Left renal pelvis (tissue), 4 donors: ENCODE measurements at regions not wholly inside any gene's neighbourhood (a gene's known extent, or its start where the extent isn't known, plus 50 kb on each side); places are given as distances from the start of the nearest gene placed in this dataset.

Source experiments
- DNase-seq, 4 donors: peaks; one replicate each; pipeline ENCODE4 v3.0.0-alpha.2; 2013; ENCODE audit warnings: low read depth in 4 of 4, low spot score in 3 of 4

- no peak for DNase-seq
Measured at GRCh38 chr5:60343102-60343501, 356.9 kb downstream of the DEPDC1B start.

GRCh38 chr5:60340965-60341471 lies 358.9 kb downstream of the DEPDC1B start:
- no peak for DNase-seq

- no peak for DNase-seq
Measured at GRCh38 chr5:60340326-60340725, 359.6 kb downstream of the DEPDC1B start.

GRCh38 chr5:60339691-60340201 lies 360.2 kb downstream of the DEPDC1B start:
- DNase-seq, result no peak

DNA sequence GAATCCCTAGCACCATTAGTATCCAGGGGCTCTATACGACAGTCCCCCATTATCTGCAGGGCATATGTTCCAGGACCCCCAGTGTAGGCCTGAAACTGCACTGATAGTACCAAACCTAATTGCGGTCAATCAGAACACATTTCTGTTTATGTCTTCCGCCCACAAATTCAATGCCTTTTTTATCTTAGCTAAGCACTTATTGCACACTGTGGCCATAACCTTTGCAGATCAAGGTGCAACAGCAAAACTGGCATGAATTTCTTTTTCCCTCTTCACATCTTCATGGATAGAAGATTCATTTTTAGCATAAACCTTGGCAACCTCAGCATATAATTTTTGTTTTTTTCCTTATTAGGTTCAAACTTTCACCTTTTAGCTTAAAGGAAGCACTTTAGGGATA lies 361.1 kb downstream of the DEPDC1B start:
- DNase-seq, result no peak

DNA sequence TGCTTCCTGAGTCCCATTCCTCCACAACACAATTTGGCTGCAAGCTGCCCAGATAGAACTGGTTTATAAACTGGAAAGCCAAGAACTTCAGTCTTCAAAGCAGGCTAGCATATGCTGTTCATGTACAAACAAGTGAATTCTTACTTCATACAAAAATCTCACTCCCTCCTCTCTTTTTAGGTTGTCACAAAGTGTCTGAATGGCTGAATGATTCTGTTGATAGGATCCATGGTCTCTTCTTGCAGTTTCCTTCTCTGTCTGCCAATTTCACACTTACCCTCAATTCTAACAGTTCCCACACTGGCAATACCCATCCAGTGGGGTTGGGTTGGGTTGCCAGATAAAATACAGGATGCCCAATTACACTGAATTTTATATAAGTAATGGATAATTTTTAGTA lies 363.5 kb downstream of the DEPDC1B start:
- no peak for DNase-seq

DNA sequence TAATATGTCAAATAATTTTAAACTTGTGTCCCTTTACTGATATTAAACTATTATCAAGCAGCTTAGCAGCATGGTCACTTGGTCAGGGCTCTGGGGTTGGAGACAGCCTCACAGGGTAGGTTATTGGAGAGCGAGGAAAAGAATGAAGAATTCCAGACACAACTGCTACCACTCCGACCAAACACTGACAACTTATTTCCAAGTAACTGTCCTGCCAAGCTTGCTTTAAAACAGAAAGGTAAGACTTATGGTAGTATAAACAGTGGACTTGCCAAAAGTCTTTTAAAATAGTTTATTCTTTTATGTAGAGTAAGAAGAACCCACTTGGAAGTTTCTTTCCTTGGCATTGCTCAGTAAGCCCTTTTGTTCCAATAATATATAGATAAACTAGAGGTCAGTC lies 364.1 kb downstream of the DEPDC1B start:
- DNase-seq, result no peak

DNA sequence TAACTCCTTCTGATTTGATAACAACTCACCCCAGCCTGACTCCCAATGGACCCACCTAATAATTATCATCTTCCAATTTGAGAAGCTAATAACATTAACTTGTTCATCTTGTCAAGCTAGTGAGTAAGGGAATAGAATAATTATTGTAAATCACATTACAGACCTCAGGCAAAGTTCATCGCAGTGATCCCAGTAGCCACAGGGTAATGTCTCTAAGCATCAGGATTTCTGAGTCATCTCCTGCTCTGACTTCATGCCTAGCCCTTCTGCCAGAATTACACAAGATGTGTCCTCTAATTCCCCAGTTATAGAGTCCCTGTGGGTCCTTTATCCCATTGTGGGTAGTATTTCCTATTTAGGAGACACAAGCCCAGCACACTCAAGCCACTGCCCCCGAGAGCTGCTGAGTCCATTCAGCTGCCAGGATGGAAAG lies 365.7 kb downstream of the DEPDC1B start:
- DNase-seq, result no peak

DNA sequence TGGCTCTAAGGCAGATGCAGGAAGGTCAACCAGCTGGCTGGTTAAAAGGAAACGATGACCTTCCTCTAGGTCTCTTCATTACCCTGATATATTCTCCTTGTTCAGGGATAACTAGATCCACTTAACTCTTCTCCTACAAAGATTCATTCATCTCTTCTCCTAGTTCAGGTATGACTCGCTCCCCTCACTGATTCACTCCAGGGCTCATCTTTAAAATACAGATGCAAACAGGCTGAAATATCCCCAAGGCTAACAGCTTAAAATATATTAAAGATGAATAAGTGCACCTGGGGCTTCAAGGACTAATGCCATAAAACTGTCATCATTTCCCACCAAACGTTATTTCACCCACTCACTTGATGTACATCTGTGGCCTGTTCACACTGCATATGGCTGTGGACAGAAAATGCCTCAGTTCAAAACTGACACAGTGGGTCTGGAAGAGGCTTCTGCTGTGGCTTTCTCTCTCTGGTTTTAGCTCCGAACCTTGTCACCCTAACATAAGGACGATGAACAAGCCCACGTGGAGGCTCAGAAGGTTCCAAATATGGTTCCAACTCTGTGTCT lies 366.9 kb downstream of the DEPDC1B start:
- DNase-seq, result no peak

DNA sequence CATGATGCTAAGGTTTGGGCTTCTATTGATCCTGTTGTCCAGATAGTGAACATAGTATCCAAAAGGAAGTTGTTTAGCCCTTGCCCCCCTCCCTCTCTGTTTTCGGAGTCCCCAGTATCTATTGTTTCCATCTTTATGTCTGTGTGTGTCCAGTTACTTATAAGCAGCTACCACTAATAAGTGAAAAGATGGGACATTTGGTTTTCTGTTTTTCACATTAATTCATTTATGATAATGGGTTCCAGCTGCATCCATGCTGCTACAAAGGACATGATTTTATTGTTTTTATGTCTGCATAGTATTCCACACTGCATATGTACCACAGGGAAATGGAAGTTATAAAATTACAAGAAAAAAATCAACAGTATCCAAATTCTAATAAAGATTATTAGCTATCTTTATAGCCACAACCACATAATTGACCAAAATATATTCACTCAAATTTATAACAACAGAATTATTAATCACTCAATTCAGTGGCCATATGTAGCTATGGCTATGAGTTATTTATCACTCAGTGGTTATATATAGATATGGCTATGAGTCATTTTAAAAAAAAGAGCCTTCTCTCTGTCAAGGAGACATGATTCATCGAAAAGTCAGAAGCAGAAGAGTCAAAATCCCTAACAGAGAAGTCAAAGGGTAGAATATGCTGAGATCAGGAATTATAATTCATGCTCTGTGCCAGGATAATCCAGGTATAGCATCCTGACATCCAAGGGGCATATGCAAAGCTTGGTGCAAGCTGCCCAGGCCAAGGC lies 367.5 kb downstream of the DEPDC1B start:
- DNase-seq, result no peak

GRCh38 chr5:60330236-60330635 lies 369.7 kb downstream of the DEPDC1B start:
- no peak for DNase-seq

GRCh38 chr5:60325870-60326269 lies 374.1 kb downstream of the DEPDC1B start:
- DNase-seq, result no peak

GRCh38 chr5:60323596-60323995 lies 376.4 kb downstream of the DEPDC1B start:
- DNase-seq, result no peak

- no peak for DNase-seq
Measured at GRCh38 chr5:60312098-60312497, 387.9 kb downstream of the DEPDC1B start.

DNA sequence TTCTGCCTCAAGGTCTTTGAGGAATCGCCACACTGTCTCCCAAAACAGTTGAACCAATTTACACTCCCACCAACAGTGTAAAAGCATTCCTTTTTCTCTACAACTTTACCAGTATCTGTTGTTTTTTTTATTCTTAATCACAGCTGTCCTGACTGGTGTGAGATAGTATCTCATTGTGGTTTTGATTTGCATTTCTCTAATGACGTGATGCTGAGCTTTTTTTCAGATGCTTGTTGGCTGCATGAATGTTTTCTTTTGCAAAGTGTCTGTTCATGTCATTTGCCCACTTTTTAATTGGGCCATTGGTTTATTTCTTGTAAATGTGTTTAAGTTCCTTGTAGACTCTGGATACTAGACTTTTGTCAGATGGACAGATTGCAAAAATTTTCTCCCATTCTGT lies 400.0 kb downstream of the DEPDC1B start:
- no peak for DNase-seq

- DNase-seq, result no peak
Measured at GRCh38 chr5:60297658-60298057, 402.3 kb downstream of the DEPDC1B start.

GRCh38 chr5:60295423-60295822 lies 401.9 kb upstream of the PDE4D start:
- no peak for DNase-seq

- DNase-seq, result no peak
Measured at GRCh38 chr5:60293518-60293917, 400.0 kb upstream of the PDE4D start.

GRCh38 chr5:60287174-60287771 lies 393.7 kb upstream of the PDE4D start:
- no peak for DNase-seq

- no peak for DNase-seq
Measured at GRCh38 chr5:60285910-60286309, 392.4 kb upstream of the PDE4D start.

DNA sequence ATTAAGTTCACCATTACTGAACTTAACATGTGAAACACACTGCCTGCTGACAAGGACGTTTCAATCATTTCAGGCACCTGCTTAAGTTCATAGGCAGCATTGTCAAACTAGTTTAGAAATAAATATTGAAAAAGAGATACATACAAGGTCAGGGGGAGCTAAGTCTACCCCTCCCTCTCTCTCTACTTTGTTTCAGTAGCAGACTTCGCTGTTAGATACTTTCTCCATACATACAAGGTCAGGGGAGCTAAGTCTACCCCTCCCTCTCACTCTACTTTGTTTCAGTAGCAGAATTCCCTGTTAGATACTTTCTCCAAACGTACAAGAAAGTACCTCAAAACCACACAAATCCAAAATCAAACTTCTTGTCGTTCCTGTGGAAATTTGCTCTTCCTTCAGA lies 387.4 kb upstream of the PDE4D start:
- DNase-seq, result no peak

DNA sequence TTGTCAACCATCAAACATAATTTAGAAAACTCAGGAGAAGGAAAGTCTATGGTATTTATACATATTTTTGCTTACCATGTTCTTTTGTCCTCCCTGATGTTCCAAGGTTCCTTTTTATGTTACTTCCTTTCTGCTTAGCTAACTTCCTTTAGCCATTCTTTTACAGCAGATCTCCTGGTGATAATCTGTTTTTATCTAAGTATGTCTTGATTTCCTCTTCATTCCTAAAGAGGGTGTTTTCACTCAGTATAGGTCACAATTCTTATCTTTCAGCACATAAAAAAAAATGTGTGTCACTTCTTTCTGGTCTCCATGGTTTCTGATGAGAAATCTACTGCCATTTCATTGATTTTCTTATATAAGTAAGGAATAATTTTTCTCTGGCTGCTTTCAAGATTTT lies 384.4 kb upstream of the PDE4D start:
- DNase-seq, result no peak
